ENCODE measurements at regions not wholly inside any gene's neighbourhood (a gene's known extent, or its start where the extent isn't known, plus 50 kb on each side); places are given as distances from the start of the nearest gene placed in this dataset.

- TF ChIP-seq POLR2A (IDR thresholded peaks at IDR 0.05; ENCODE audit: low read depth, low read length): no peak
- TF ChIP-seq POLR2AphosphoS5 (IDR thresholded peaks at IDR 0.05; ENCODE audit: low read depth, low read length): no peak
Observed at GRCh38 chr12:90322006-90322405, 613.4 kb upstream of the ATP2B1 start.
